ENCODE measurements at regions not wholly inside any gene's neighbourhood (a gene's known extent, or its start where the extent isn't known, plus 50 kb on each side); places are given as distances from the start of the nearest gene placed in this dataset.

- no peaks in the 10 kb centered on the region for H3K9me3 Mint-ChIP-seq
- H3K36me3 Mint-ChIP-seq (ENCODE audit: low read depth), result no peaks in the 10 kb centered on the region
- no peak for DNase-seq
- ChIA-PET CTCF (no interaction called here), POLR2A (no interaction called here)
- no peaks in the 10 kb centered on the region for H3K4me1 Mint-ChIP-seq
- H3K27ac Mint-ChIP-seq, result no peak overlapping the region
- no peak for TF ChIP-seq CTCF (IDR thresholded peaks at IDR 0.05)
- no peak overlapping the region for H3K4me3 Mint-ChIP-seq
- no peak for ATAC-seq (ENCODE audit: low read depth)
- no peaks in the 10 kb centered on the region for H3K27me3 Mint-ChIP-seq
- intact Hi-C loops (cut with micrococcal nuclease), result no loop called here
Measured at GRCh38 chr1:60898413-60898812, 183.9 kb upstream of the NFIA start.

GRCh38 chr1:60896701-60897363 is 185.5 kb upstream of the NFIA start:
- H3K27ac Mint-ChIP-seq, result no peak overlapping the region
- CTCF ChIA-PET, result no interaction called here
- DNase-seq (no peak), ATAC-seq (ENCODE audit: low read depth) (no peak)
- intact Hi-C loops (cut with micrococcal nuclease), result no loop called here
- peaks cover 2% of the 10 kb centered on the region for H3K27me3 Mint-ChIP-seq
- no peaks in the 10 kb centered on the region for H3K9me3 Mint-ChIP-seq
- POLR2A ChIA-PET, result no interaction called here
- H3K4me1 Mint-ChIP-seq, result no peaks in the 10 kb centered on the region
- H3K4me3 Mint-ChIP-seq, result no peak overlapping the region
- no peaks in the 10 kb centered on the region for H3K36me3 Mint-ChIP-seq (ENCODE audit: low read depth)
- no peak for TF ChIP-seq CTCF (IDR thresholded peaks at IDR 0.05)

GRCh38 chr1:60895701-60896100 is 186.7 kb upstream of the NFIA start:
- intact Hi-C loops (cut with micrococcal nuclease), result no loop called here
- CTCF ChIA-PET, result no interaction called here
- ATAC-seq (ENCODE audit: low read depth) (no peak), DNase-seq (no peak)
- peaks cover 2% of the 10 kb centered on the region for H3K27me3 Mint-ChIP-seq
- POLR2A ChIA-PET, result no interaction called here
- no peaks in the 10 kb centered on the region for H3K4me1 Mint-ChIP-seq
- no peak for TF ChIP-seq CTCF (IDR thresholded peaks at IDR 0.05)
- no peak overlapping the region for H3K4me3 Mint-ChIP-seq
- H3K9me3 Mint-ChIP-seq, result no peaks in the 10 kb centered on the region
- no peak overlapping the region for H3K27ac Mint-ChIP-seq
- H3K36me3 Mint-ChIP-seq (ENCODE audit: low read depth), result no peaks in the 10 kb centered on the region

- ATAC-seq (ENCODE audit: low read depth), result no peak
- Mint-ChIP-seq H3K9me3 (no peaks in the 10 kb centered on the region), H3K36me3 (ENCODE audit: low read depth) (no peaks in the 10 kb centered on the region), H3K27me3 (peaks cover 2% of the 10 kb centered on the region), H3K4me3 (no peak overlapping the region), H3K4me1 (no peaks in the 10 kb centered on the region), H3K27ac (no peak overlapping the region)
- intact Hi-C loops (cut with micrococcal nuclease), result no loop called here
- ChIA-PET CTCF (no interaction called here), POLR2A (no interaction called here)
- TF ChIP-seq CTCF (IDR thresholded peaks at IDR 0.05), result no peak
- DNase-seq, result no peak
Measured at GRCh38 chr1:60895252-60895651, 187.1 kb upstream of the NFIA start.

- H3K36me3 Mint-ChIP-seq (ENCODE audit: low read depth), result no peaks in the 10 kb centered on the region
- CTCF ChIA-PET, result no interaction called here
- H3K9me3 Mint-ChIP-seq, result no peaks in the 10 kb centered on the region
- no peak overlapping the region for H3K27ac Mint-ChIP-seq
- intact Hi-C loops (cut with micrococcal nuclease), result no loop called here
- DNase-seq (no peak), ATAC-seq (ENCODE audit: low read depth) (no peak)
- POLR2A ChIA-PET, result no interaction called here
- no peak overlapping the region for H3K4me3 Mint-ChIP-seq
- no peaks in the 10 kb centered on the region for H3K4me1 Mint-ChIP-seq
- H3K27me3 Mint-ChIP-seq, result peaks cover 2% of the 10 kb centered on the region
- no peak for TF ChIP-seq CTCF (IDR thresholded peaks at IDR 0.05)
Measured at GRCh38 chr1:60894741-60895140, 187.6 kb upstream of the NFIA start.
